C1 segment of cervical spinal cord (tissue), 14 donors: ENCODE measurements at regions not wholly inside any gene's neighbourhood (a gene's known extent, or its start where the extent isn't known, plus 50 kb on each side); places are given as distances from the start of the nearest gene placed in this dataset.
"Not testable (repeated sequence)": the region's sequence is repeated elsewhere in the genome, so short reads cannot be mapped to it uniquely, and the experiment has no call there.

ENCODE experiments used
- DNase-seq, 14 donors: peaks; one replicate each; lab custom pipeline; 2025; lab: John Stamatoyannopoulos, UW

- no peak for DNase-seq
Observed at GRCh38 chr3:177249203-177249602, 51.9 kb upstream of the TBL1XR1 start.

DNA sequence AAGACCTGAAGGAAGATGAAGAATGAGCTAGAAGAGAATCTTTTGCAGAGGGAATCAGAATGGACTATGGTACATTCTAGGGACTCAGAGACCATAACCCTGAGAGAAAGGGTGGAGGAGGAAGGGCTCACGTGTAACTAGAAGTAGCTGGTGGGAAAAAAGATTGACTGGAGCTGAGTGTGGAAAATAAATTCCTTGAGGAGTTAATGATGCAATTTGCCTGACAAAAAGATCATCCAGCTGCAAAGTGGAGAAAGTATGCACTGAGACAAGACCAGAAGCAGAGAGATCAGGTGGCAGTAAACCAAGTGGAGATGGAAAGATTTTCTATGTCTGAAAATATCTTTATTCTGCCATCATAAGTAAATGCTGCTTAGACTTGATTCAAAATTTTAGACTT, 52.9 kb upstream of the TBL1XR1 start:
- no peak for DNase-seq

- DNase-seq: no peak
Observed at GRCh38 chr3:177251755-177252154, 54.5 kb upstream of the TBL1XR1 start.

- no peak for DNase-seq
Observed at GRCh38 chr3:177257006-177257405, 59.7 kb upstream of the TBL1XR1 start.

GRCh38 chr3:177257625-177258024, 60.3 kb upstream of the TBL1XR1 start:
- DNase-seq: no peak

DNA sequence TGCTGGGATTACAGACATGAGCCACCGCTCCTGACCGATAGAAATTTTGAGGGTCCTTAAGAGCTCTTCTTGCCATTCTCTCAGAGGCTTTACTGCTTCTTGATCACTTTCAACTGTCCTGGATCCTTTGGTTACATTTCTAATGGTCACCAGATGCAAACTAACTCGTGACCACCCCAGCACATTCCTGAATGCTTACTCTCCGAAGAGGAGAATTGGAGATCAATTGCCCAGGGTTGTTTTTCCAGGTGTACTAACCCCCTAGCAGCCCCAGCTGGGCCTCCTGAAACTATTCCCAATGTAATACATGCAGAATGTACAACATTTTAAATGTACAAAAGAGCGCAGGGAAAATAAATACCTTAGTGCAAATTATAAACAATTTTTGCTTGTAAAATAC, 65.1 kb upstream of the TBL1XR1 start:
- DNase-seq: no peak

- DNase-seq: no peak
Observed at GRCh38 chr3:177263615-177264368, 66.5 kb upstream of the TBL1XR1 start.

- DNase-seq: not testable (repeated sequence)
Observed at GRCh38 chr3:177271811-177272501, 74.7 kb upstream of the TBL1XR1 start.

GRCh38 chr3:177278016-177278415, 80.7 kb upstream of the TBL1XR1 start:
- no peak for DNase-seq

DNA sequence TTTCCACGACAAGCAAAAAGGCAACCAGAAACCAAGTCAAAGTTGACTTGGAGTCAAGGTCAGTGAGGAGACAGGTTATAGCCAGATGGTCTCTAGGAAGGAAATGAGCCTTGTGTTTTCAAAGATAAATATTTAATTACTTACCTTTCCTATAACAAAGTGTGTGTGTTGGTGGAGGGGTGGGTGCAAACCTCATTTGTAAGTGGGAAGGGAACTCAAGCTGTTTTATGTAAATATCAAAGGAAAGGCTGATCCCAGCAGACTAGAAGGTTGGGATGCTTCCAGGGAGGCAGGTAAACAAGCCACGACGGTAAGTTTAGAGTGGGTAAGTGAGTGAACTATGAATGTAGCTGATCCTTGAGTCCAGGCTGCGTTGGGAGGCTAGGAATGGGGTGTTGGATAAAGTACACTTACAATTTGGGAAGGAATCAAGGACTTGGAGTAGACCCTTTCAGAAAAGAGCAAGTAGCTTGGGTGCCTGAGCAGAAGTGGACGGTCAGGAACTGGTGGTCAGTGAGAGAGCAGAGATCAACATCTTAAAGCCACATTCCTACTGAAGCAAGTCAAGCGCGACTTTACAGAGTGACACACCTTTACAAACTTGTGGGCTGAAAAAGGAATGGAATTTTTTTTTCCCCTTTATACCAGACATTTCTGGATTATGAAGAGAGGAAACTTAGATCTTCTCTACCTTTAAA, 82.0 kb upstream of the TBL1XR1 start:
- no peak for DNase-seq

DNA sequence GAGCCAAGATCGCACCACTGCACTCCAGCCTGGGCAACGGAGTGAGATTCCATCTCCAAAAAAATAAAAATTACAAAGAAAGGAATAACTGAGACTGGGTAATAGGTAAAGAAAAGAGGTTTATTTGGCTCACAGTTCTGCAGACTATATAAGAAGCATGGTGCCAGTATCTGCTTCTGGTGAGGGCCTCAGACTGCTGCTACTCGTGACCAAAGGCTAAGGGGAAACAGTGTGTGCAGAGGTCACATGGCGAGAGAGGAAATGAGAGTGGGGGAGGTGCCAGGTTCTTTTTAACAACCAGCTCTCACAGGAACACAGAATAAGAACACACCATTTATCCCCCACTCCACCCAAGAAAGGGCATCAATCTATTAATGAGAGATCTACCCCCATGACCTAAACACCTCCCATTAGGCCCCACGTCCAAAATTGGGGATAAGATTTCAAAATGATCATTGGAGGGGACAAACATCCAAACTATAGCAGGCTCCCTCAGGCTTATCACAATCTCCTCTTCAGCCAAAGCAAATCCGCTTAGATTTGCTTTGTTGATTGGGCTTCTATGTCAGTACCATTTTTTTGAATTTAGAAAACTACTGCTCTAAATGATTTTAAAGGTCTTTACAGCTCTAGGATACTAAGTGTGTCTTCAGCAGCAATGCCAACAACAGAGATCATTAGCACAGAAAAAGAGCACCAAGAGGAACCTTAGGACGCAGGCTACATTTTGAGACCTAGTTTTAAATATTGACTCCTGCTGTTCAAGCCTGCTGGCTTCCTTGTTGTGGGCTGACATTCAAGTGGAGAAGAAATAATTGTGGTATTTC, 84.2 kb upstream of the TBL1XR1 start:
- DNase-seq: no peak

- DNase-seq: peak in 1 of 14 donors; percentile 53
Observed at GRCh38 chr3:177282119-177282655, 84.9 kb upstream of the TBL1XR1 start.

GRCh38 chr3:177283983-177284382, 86.7 kb upstream of the TBL1XR1 start:
- DNase-seq: no peak

- no peak for DNase-seq
Observed at GRCh38 chr3:177284383-177284881, 87.2 kb upstream of the TBL1XR1 start.

GRCh38 chr3:177286034-177286433, 88.8 kb upstream of the TBL1XR1 start:
- DNase-seq: no peak

DNA sequence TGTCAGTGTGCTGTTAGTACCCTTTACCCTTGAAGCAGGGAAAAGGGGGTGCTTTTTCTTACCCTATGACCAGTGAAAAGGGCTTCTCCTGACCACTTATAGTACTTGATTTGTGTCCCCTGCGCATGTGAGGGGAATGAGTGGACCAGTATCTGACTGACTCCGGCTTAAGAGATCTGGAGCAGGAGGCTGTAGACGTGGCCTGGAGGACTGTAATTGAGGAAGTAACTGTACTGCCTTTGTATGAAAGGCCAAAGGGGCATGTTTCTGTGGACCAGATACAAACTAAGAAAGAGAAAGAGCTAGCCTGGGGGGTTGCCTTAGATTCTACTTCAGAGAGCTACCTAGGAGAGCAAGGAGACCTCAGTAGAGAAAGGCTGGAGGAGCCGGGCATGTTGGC, 89.9 kb upstream of the TBL1XR1 start:
- DNase-seq: no peak

GRCh38 chr3:177290633-177291032, 93.4 kb upstream of the TBL1XR1 start:
- no peak for DNase-seq

DNA sequence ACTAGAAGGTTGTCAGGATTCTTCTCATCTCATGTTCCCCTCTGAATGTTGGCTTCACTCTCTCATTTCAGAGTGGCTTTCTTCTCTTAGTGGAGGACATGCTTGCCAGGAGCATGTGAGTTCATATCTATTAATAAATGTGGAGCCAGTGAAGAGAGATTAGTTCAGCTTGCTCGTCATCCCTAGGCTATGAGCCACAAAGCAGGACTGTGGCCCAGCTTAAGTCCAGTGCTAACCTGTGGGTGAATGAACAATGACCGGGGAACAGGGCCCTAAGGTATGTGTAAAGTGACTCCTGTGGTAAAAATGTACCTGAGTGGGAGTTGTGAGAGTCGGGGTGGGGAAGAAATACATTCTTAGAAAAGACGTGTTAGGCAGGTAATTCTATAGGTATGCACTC, 96.9 kb upstream of the TBL1XR1 start:
- DNase-seq: peak in 1 of 14 donors; percentile 35

DNA sequence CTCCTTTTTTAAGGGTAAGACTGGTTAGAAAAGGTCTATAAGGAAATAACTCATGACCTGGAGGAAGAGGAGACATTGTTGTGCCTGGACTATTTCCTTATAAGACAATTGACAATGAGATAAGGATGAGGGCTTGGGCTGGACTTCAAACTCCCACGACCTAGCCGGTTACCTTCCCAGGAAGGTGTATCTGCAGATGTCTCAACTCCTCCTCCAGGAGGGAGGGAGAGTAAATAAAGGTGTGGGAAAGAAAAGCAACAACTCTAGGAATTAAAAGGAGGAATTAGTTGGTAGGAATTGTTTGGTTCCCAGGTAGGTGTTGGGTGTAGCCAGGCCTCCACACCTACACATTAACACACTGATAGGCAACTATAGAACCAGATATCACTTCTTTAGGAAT, 97.8 kb upstream of the TBL1XR1 start:
- DNase-seq: no peak

GRCh38 chr3:177299250-177299649, 102.0 kb upstream of the TBL1XR1 start:
- no peak for DNase-seq
